Nephron progenitor cell (in vitro differentiated cells): ENCODE measurements at regions not wholly inside any gene's neighbourhood (a gene's known extent, or its start where the extent isn't known, plus 50 kb on each side); places are given as distances from the start of the nearest gene placed in this dataset.

Source experiments
- DNase-seq: peaks from one replicate; pipeline ENCODE4 v3.0.0; 2021
- H3K27ac Mint-ChIP-seq: 2 replicates; pipeline ENCODE4 v1.8.0; 2021; ENCODE audit warnings: mild to moderate bottlenecking, moderate library complexity, mixed read lengths
- H3K27me3 Mint-ChIP-seq: 2 replicates; pipeline ENCODE4 v1.8.0; 2021; ENCODE audit warnings: mild to moderate bottlenecking, low read depth, mixed read lengths; ENCODE audit not compliant: poor library complexity
- H3K36me3 Mint-ChIP-seq: 2 replicates; pipeline ENCODE4 v1.8.0; 2021; ENCODE audit warnings: low read depth, mixed read lengths
- H3K4me1 Mint-ChIP-seq: 2 replicates; pipeline ENCODE4 v1.8.0; 2021; ENCODE audit warnings: mixed read lengths
- H3K4me3 Mint-ChIP-seq: 2 replicates; pipeline ENCODE4 v1.8.0; 2021; ENCODE audit warnings: mild to moderate bottlenecking, moderate library complexity, mixed read lengths
- H3K9me3 Mint-ChIP-seq: 2 replicates; pipeline ENCODE4 v1.8.0; 2021; ENCODE audit warnings: mild to moderate bottlenecking, moderate library complexity, mixed read lengths
- CTCF ChIP-seq: fragments of 200-600 bp; sonication (generic); IDR thresholded peaks from 2 replicates; pipeline ENCODE4 v1.5.0; 2021; ENCODE audit warnings: antibody characterized with exemption

- Mint-ChIP-seq H3K27me3 (peaks cover 31% of the 10 kb centered on the region), H3K9me3 (no peaks in the 10 kb centered on the region), H3K4me3 (no peak overlapping the region), H3K4me1 (peaks cover 7% of the 10 kb centered on the region), H3K36me3 (no peaks in the 10 kb centered on the region), H3K27ac (no peak overlapping the region)
- no peak for DNase-seq
- TF ChIP-seq CTCF, result no peak
These were observed 51.9 kb upstream of the IGSF9B start for GRCh38 chr11:134008634-134009071.

GRCh38 chr11:134013518-134013917 is 55.4 kb upstream of the JAM3 start:
- H3K36me3 Mint-ChIP-seq, result no peaks in the 10 kb centered on the region
- no peak for DNase-seq
- H3K4me1 Mint-ChIP-seq, result peaks cover 4% of the 10 kb centered on the region
- H3K27ac Mint-ChIP-seq, result no peak overlapping the region
- no peak overlapping the region for H3K4me3 Mint-ChIP-seq
- no peak for TF ChIP-seq CTCF
- H3K27me3 Mint-ChIP-seq, result peaks cover 64% of the 10 kb centered on the region
- no peaks in the 10 kb centered on the region for H3K9me3 Mint-ChIP-seq

GRCh38 chr11:134014511-134014910 is 54.4 kb upstream of the JAM3 start:
- H3K27me3 Mint-ChIP-seq, result peaks cover 69% of the 10 kb centered on the region
- peak; percentile 50 for TF ChIP-seq CTCF
- DNase-seq, result no peak

GRCh38 chr11:134015556-134015955 is 53.3 kb upstream of the JAM3 start:
- no peaks in the 10 kb centered on the region for H3K36me3 Mint-ChIP-seq
- H3K27me3 Mint-ChIP-seq, result peaks cover 63% of the 10 kb centered on the region
- H3K9me3 Mint-ChIP-seq, result no peaks in the 10 kb centered on the region
- TF ChIP-seq CTCF, result no peak
- peaks cover 23% of the 10 kb centered on the region for H3K4me1 Mint-ChIP-seq
- H3K27ac Mint-ChIP-seq, result no peak overlapping the region
- H3K4me3 Mint-ChIP-seq, result no peak overlapping the region
- DNase-seq, result no peak

More at GRCh38 chr11:134014511-134014910, 54.4 kb upstream of the JAM3 start:
- Mint-ChIP-seq H3K27ac (no peak overlapping the region), H3K4me1 (peaks cover 13% of the 10 kb centered on the region), H3K4me3 (no peak overlapping the region), H3K36me3 (no peaks in the 10 kb centered on the region), H3K9me3 (no peaks in the 10 kb centered on the region)

GRCh38 chr11:134017511-134018430 is 51.1 kb upstream of the JAM3 start:
- H3K27me3 Mint-ChIP-seq, result peaks cover 51% of the 10 kb centered on the region
- no peak for DNase-seq
- no peaks in the 10 kb centered on the region for H3K9me3 Mint-ChIP-seq
- TF ChIP-seq CTCF, result no peak
- H3K4me1 Mint-ChIP-seq, result peaks cover 30% of the 10 kb centered on the region
- H3K4me3 Mint-ChIP-seq, result no peak overlapping the region
- no peak overlapping the region for H3K27ac Mint-ChIP-seq
- no peaks in the 10 kb centered on the region for H3K36me3 Mint-ChIP-seq
